CD14-positive monocyte (primary cell): ENCODE measurements at regions not wholly inside any gene's neighbourhood (a gene's known extent, or its start where the extent isn't known, plus 50 kb on each side); places are given as distances from the start of the nearest gene placed in this dataset.

Experiments
- DNase-seq, 3 donors: peaks; one replicate each; pipeline ENCODE4 v3.0.0-alpha.2; 2011 to 2022
- H2AFZ ChIP-seq: 2 replicates; pipeline ENCODE4 v1.6.0; 2012; ENCODE audit warnings: mild to moderate bottlenecking, low read depth, low read length, inconsistent platforms; ENCODE audit not compliant: insufficient read depth, poor library complexity, severe bottlenecking
- H3K27ac ChIP-seq, 2 donors: 1 replicate in 1 of 2; 2 replicates in 1 of 2; pipeline ENCODE4 v1.5.1; 2012 to 2013; ENCODE audit warnings: low read length in 2 of 2, control low read depth in 1 of 2, inconsistent platforms in 1 of 2, low read depth in 1 of 2, mild to moderate bottlenecking in 1 of 2
- H3K27me3 ChIP-seq, 2 donors: one replicate each; pipeline versions ENCODE4 v1.6.0 to v1.6.1; 2011 to 2013; ENCODE audit warnings: low read length in 2 of 2; ENCODE audit not compliant: control insufficient read depth in 2 of 2, insufficient read depth in 2 of 2
- H3K36me3 ChIP-seq, 2 donors: replicated peaks in 1 of 2; 1 replicate in 1 of 2; 2 replicates in 1 of 2; pipeline versions ENCODE4 v1.5.1 to v1.6.1; 2012 to 2013; ENCODE audit warnings: low read length in 2 of 2, control low read depth in 1 of 2, inconsistent platforms in 1 of 2, mild to moderate bottlenecking in 1 of 2; ENCODE audit not compliant: insufficient read depth in 2 of 2, control insufficient read depth in 1 of 2
- H3K4me1 ChIP-seq, 2 donors: 1 replicate in 1 of 2; 2 replicates in 1 of 2; pipeline versions ENCODE4 v1.5.1 to v1.6.1; 2012 to 2013; ENCODE audit warnings: low read length in 2 of 2, control low read depth in 1 of 2, inconsistent platforms in 1 of 2, mild to moderate bottlenecking in 1 of 2, moderate library complexity in 1 of 2; ENCODE audit not compliant: insufficient read depth in 2 of 2, control insufficient read depth in 1 of 2
- H3K4me2 ChIP-seq: replicated peaks from 2 replicates; pipeline ENCODE3; 2012; ENCODE audit warnings: low read length, moderate library complexity, mild to moderate bottlenecking; ENCODE audit not compliant: poor library complexity, severe bottlenecking; ENCODE audit errors: extremely low read depth
- H3K4me3 ChIP-seq, 3 experiments: fragments of 200-600 bp in 1 of 3; sonication (generic) in 1 of 3; replicated peaks in 1 of 3; 1 replicate in 2 of 3; 2 replicates in 1 of 3; pipeline ENCODE4 v1.5.1; 2011 to 2013; ENCODE audit warnings: low read length in 3 of 3, mild to moderate bottlenecking in 3 of 3, control low read depth in 2 of 3, low read depth in 2 of 3, inconsistent platforms in 1 of 3, moderate library complexity in 1 of 3
- H3K79me2 ChIP-seq: 2 replicates; pipeline ENCODE4 v1.6.0; 2012; ENCODE audit warnings: mild to moderate bottlenecking, control low read depth, inconsistent platforms, low read length, moderate library complexity; ENCODE audit not compliant: insufficient read depth
- H3K9ac ChIP-seq: 2 replicates; pipeline ENCODE4 v1.6.0; 2017; ENCODE audit warnings: low read length, mild to moderate bottlenecking; ENCODE audit not compliant: insufficient read depth, poor library complexity, severe bottlenecking
- H3K9me3 ChIP-seq, 2 donors: replicated peaks in 1 of 2; 1 replicate in 1 of 2; 2 replicates in 1 of 2; pipeline versions ENCODE4 v1.5.1 to v1.6.1; 2012 to 2013; ENCODE audit warnings: low read length in 2 of 2, control low read depth in 1 of 2; ENCODE audit not compliant: control insufficient read depth in 1 of 2, insufficient read depth in 1 of 2
- H4K20me1 ChIP-seq: 2 replicates; pipeline ENCODE4 v1.6.0; 2012; ENCODE audit warnings: mild to moderate bottlenecking, low read length, control low read depth, moderate library complexity; ENCODE audit not compliant: insufficient read depth
- H3K27ac Mint-ChIP-seq, 7 donors: one replicate each; pipeline ENCODE4 v1.8.0; 2020; ENCODE audit warnings: mild to moderate bottlenecking in 7 of 7, mixed read lengths in 7 of 7, moderate library complexity in 6 of 7, inconsistent platforms in 2 of 7
- H3K27me3 Mint-ChIP-seq, 3 donors: one replicate each; pipeline ENCODE4 v1.8.0; 2021 to 2022; ENCODE audit warnings: low read depth in 3 of 3, mild to moderate bottlenecking in 3 of 3, mixed read lengths in 3 of 3, moderate library complexity in 3 of 3, inconsistent platforms in 1 of 3
- H3K36me3 Mint-ChIP-seq, 2 donors: one replicate each; pipeline ENCODE4 v1.8.0; 2020; ENCODE audit warnings: mixed read lengths in 2 of 2, inconsistent platforms in 1 of 2, mild to moderate bottlenecking in 1 of 2
- H3K4me1 Mint-ChIP-seq: one replicate; pipeline ENCODE4 v1.8.0; 2020; ENCODE audit warnings: mild to moderate bottlenecking, mixed read lengths
- H3K4me3 Mint-ChIP-seq, 2 donors: one replicate each; pipeline ENCODE4 v1.8.0; 2020; ENCODE audit warnings: mild to moderate bottlenecking in 2 of 2, mixed read lengths in 2 of 2, moderate library complexity in 1 of 2
- H3K9me3 Mint-ChIP-seq, 7 donors: one replicate each; pipeline ENCODE4 v1.8.0; 2020 to 2022; ENCODE audit warnings: mixed read lengths in 7 of 7, mild to moderate bottlenecking in 6 of 7, moderate library complexity in 6 of 7, inconsistent platforms in 2 of 7
- CTCF ChIP-seq: fragments of 200-600 bp; IDR thresholded peaks from one replicate; pipeline ENCODE4 v1.8.0; 2022; ENCODE audit warnings: antibody characterized with exemption, mild to moderate bottlenecking
- WGBS: methylation state at CpG from one replicate; pipeline ENCODE4 v1.1.5; 2013; ENCODE audit warnings: missing lambda C conversion rate; ENCODE audit not compliant: insufficient coverage; 5-methylcytosine and 5-hydroxymethylcytosine counted together
- intact Hi-C, 2 donors: fragments of 100-400 bp; cut with micrococcal nuclease; formaldehyde crosslinking; loops; one replicate each; pipeline versions ENCODE4 v1.15.0 to v1.15.1; 2023

- no peak overlapping the region for H3K4me3 ChIP-seq
- no peaks in the 10 kb centered on the region for H4K20me1 ChIP-seq
- no peak overlapping the region for H3K4me2 ChIP-seq
- Mint-ChIP-seq H3K36me3 (no peaks in the 10 kb centered on the region), H3K9me3 (peaks cover 0 to 2% (median 0%) of the 10 kb centered on the region in 7 donors), H3K4me3 (no peak overlapping the region), H3K27ac (no peak overlapping the region), H3K27me3 (peaks cover 2 to 5% (median 4%) of the 10 kb centered on the region in 3 donors), H3K4me1 (no peaks in the 10 kb centered on the region)
- H3K27me3 ChIP-seq: no peaks in the 10 kb centered on the region
- WGBS: 67% methylated on average over 3 of the region's 3 CpGs
- no peak for TF ChIP-seq CTCF
- no peak for DNase-seq
- H3K36me3 ChIP-seq: no peaks in the 10 kb centered on the region
- no peaks in the 10 kb centered on the region for H3K4me1 ChIP-seq
- H2AFZ ChIP-seq: no peak overlapping the region
- no peaks in the 10 kb centered on the region for H3K79me2 ChIP-seq
- no peaks in the 10 kb centered on the region for H3K9me3 ChIP-seq
- intact Hi-C loops: no loop called here
- H3K27ac ChIP-seq: no peak overlapping the region
- H3K9ac ChIP-seq: no peak overlapping the region
Observed at GRCh38 chr17:56087199-56087598, 66.1 kb upstream of the ANKFN1 start.

DNA sequence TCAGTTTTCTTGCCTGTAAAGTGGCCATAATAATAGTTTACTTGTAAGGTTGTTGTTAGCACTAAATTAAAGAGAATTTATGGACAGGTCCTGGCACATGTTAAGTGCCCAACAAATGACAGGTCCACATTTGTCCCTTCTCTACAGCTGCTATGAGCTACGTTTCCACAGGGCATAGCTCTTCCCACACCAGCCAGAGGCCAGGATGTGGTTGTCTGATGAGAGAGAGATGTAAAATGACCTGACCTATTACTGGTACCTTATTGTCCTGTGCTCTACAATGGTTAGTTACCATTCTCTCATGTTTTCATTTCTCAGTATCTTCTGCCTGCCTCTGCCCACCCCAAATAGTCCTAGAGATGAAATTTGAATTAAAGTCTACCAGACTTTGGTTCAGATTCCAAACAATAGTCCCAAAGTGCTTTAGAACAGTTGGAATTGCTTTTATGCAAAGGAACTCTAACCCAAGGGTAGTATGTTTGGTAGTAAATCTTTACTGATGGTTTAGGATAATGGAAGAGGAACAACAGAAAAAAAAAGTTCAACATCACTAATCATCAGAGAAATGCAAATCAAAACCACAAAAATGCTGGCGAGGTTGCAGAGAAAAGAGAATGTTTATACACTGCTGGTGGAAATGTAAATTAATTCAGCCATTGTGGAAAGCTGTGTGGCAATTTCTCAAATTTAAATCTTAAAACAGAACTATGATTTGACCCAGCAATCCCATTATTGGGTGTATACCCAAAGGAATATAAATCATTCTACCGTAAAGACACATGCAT, 57.1 kb upstream of the ANKFN1 start:
- Mint-ChIP-seq H3K4me3 (no peak overlapping the region), H3K27ac (no peak overlapping the region), H3K27me3 (peaks cover 0 to 7% (median 4%) of the 10 kb centered on the region in 3 donors), H3K9me3 (no peaks in the 10 kb centered on the region), H3K4me1 (peaks cover 5% of the 10 kb centered on the region), H3K36me3 (no peaks in the 10 kb centered on the region)
- no peak for DNase-seq
- Histone ChIP-seq H3K4me3 (no peak overlapping the region), H3K27ac (no peak overlapping the region), H3K36me3 (no peaks in the 10 kb centered on the region), H3K27me3 (no peaks in the 10 kb centered on the region), H3K4me2 (no peak overlapping the region), H3K79me2 (no peaks in the 10 kb centered on the region), H3K9me3 (no peaks in the 10 kb centered on the region), H4K20me1 (no peaks in the 10 kb centered on the region), H2AFZ (no peak overlapping the region), H3K4me1 (no peaks in the 10 kb centered on the region), H3K9ac (no peak overlapping the region)
- WGBS: no CpG with 5 or more reads among the region's 3 CpGs
- no peak for TF ChIP-seq CTCF
- intact Hi-C loops: no loop called here
